Sigmoid colon (tissue), 6 donors: ENCODE measurements at regions not wholly inside any gene's neighbourhood (a gene's known extent, or its start where the extent isn't known, plus 50 kb on each side); places are given as distances from the start of the nearest gene placed in this dataset.

Experiments
- DNase-seq: peaks from one replicate; pipeline ENCODE4 v3.0.0-alpha.2; 2019
- H3K27ac ChIP-seq, 4 donors: fragments of 200-600 bp; sonication (generic); one replicate each; pipeline ENCODE4 v1.5.1; 2016 to 2019; ENCODE audit warnings: mild to moderate bottlenecking in 1 of 4
- H3K27me3 ChIP-seq, 3 donors: fragments of 200-600 bp; sonication (generic); one replicate each; pipeline ENCODE4 v1.5.1; 2019; ENCODE audit warnings: mild to moderate bottlenecking in 1 of 3
- H3K36me3 ChIP-seq, 4 donors: fragments of 200-600 bp; sonication (generic); one replicate each; pipeline ENCODE4 v1.5.1; 2016 to 2019
- H3K4me1 ChIP-seq, 4 donors: fragments of 200-600 bp; sonication (generic); one replicate each; pipeline ENCODE4 v1.5.1; 2017 to 2019
- H3K4me3 ChIP-seq, 4 donors: fragments of 200-600 bp; sonication (generic); one replicate each; pipeline ENCODE4 v1.5.1; 2017 to 2019; ENCODE audit warnings: mild to moderate bottlenecking in 2 of 4, moderate library complexity in 1 of 4
- H3K9me3 ChIP-seq, 4 donors: fragments of 200-600 bp in 3 of 4; sonication (generic) in 3 of 4; one replicate each; pipeline versions ENCODE4 v1.5.1 to v1.6.1; 2013 to 2019
- EP300 ChIP-seq, 4 donors: sonication (generic); formaldehyde crosslinking; IDR thresholded peaks; one replicate each; pipeline ENCODE4 v1.6.1; 2017; ENCODE audit warnings: antibody characterized with exemption in 4 of 4
- POLR2A ChIP-seq, 2 donors: fragments of 450-650 bp; IDR thresholded peaks; one replicate each; pipeline ENCODE4 v1.6.1; 2016; ENCODE audit warnings: antibody characterized with exemption in 2 of 2, mild to moderate bottlenecking in 2 of 2, moderate library complexity in 2 of 2
- POLR2AphosphoS5 ChIP-seq, 4 donors: sonication (generic); formaldehyde crosslinking; IDR thresholded peaks; one replicate each; pipeline ENCODE4 v1.6.1; 2017; ENCODE audit warnings: antibody characterized with exemption in 4 of 4
- WGBS, 2 donors: extraction: QIAGEN DNeasy Blood & Tissue Kit; methylation state at CpG; one replicate each; pipeline ENCODE4 v1.1.7; 2013; 5-methylcytosine and 5-hydroxymethylcytosine counted together
- intact Hi-C: fragments of 100-400 bp; cut with DNase I; formaldehyde crosslinking; loops from one replicate; pipeline ENCODE4 v1.15.1; 2023
- TF ChIP-seq, protein P1 (sequence below), 4 experiments: fragments of 450-650 bp in 3 of 4; fragments of 200-600 bp in 1 of 4; IDR thresholded peaks; one replicate each; pipeline ENCODE4 v1.5.1; 2016 to 2019; ENCODE audit warnings: antibody characterized with exemption in 4 of 4, mild to moderate bottlenecking in 3 of 4, moderate library complexity in 2 of 4
- donor health status: healthy with polysubstance abuse.
- donor health status: healthy.

DNA sequence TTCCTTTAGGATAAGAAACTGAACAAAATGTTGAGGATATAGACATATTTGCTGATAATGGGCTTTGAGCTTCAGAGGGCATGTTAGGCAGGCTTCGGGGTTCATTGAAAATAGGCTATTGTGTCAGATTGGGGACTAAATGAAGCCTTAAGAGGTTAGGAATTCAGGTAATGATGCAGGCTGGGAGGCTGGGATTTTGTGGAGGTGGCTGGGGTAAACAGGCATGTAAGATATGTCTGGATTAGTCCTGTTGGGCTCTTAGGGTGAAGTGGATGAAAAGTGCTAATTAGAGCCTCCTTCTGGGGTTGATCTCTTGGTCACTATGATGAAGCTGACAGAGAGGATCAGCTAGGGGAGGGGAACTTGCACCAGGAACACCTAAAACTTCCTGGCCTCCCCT, 80.2 kb upstream of the ESX1 start:
- H3K9me3 ChIP-seq = no peaks in the 10 kb centered on the region
- H3K36me3 ChIP-seq = no peaks in the 10 kb centered on the region
- TF ChIP-seq, protein P1, sequence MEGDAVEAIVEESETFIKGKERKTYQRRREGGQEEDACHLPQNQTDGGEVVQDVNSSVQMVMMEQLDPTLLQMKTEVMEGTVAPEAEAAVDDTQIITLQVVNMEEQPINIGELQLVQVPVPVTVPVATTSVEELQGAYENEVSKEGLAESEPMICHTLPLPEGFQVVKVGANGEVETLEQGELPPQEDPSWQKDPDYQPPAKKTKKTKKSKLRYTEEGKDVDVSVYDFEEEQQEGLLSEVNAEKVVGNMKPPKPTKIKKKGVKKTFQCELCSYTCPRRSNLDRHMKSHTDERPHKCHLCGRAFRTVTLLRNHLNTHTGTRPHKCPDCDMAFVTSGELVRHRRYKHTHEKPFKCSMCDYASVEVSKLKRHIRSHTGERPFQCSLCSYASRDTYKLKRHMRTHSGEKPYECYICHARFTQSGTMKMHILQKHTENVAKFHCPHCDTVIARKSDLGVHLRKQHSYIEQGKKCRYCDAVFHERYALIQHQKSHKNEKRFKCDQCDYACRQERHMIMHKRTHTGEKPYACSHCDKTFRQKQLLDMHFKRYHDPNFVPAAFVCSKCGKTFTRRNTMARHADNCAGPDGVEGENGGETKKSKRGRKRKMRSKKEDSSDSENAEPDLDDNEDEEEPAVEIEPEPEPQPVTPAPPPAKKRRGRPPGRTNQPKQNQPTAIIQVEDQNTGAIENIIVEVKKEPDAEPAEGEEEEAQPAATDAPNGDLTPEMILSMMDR (IDR thresholded peaks at IDR 0.05) = no peak
- no peak for TF ChIP-seq POLR2A (IDR thresholded peaks at IDR 0.05)
- no peak for TF ChIP-seq POLR2AphosphoS5 (IDR thresholded peaks at IDR 0.05)
- no peak for TF ChIP-seq EP300 (IDR thresholded peaks at IDR 0.05)
- H3K4me3 ChIP-seq = no peak overlapping the region
- intact Hi-C loops = no loop called here
- no peaks in the 10 kb centered on the region for H3K27me3 ChIP-seq
- H3K27ac ChIP-seq = no peak overlapping the region
- no peak for DNase-seq
- no peaks in the 10 kb centered on the region for H3K4me1 ChIP-seq
- WGBS, 2 donors = 85 to 93% methylated on average over 1 of the region's 1 CpG

DNA sequence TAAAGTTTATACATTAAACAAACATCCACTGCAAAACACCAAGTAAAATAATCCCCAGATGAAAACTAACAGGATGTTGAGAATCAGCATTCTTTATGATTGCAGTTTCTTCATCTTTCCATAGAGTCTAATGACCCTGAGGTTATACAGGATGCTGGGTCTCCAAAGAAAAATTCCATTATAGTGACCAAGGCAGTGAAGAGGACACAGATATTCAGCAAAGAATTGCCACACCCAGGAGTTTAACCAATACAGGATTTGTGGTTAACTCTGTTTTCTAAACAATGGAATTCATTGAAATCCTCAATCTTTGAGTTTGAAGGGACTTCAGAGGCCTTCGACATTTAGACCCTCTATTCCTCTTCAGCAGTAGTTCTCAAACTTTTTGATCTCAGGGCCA, 76.2 kb upstream of the ESX1 start:
- no peaks in the 10 kb centered on the region for H3K27me3 ChIP-seq
- intact Hi-C loops = no loop called here
- no peaks in the 10 kb centered on the region for H3K4me1 ChIP-seq
- DNase-seq = no peak
- no peak for TF ChIP-seq POLR2A (IDR thresholded peaks at IDR 0.05)
- no peak for TF ChIP-seq EP300 (IDR thresholded peaks at IDR 0.05)
- TF ChIP-seq, protein P1 (IDR thresholded peaks at IDR 0.05) = no peak
- TF ChIP-seq POLR2AphosphoS5 (IDR thresholded peaks at IDR 0.05) = no peak
- H3K36me3 ChIP-seq = no peaks in the 10 kb centered on the region
- WGBS, 2 donors = 81 to 90% methylated on average over 1 of the region's 1 CpG
- no peak overlapping the region for H3K27ac ChIP-seq
- no peaks in the 10 kb centered on the region for H3K9me3 ChIP-seq
- no peak overlapping the region for H3K4me3 ChIP-seq

- Histone ChIP-seq H3K4me3 (no peak overlapping the region), H3K9me3 (no peaks in the 10 kb centered on the region), H3K36me3 (no peaks in the 10 kb centered on the region), H3K27me3 (no peaks in the 10 kb centered on the region), H3K27ac (no peak overlapping the region), H3K4me1 (no peaks in the 10 kb centered on the region)
- no peak for DNase-seq
- 92 to 95% methylated on average over 7 of the region's 7 CpGs for WGBS, 2 donors
- TF ChIP-seq, protein P1 (IDR thresholded peaks at IDR 0.05) = no peak
- TF ChIP-seq POLR2A (IDR thresholded peaks at IDR 0.05) = no peak
- no peak for TF ChIP-seq POLR2AphosphoS5 (IDR thresholded peaks at IDR 0.05)
- no peak for TF ChIP-seq EP300 (IDR thresholded peaks at IDR 0.05)
- intact Hi-C loops = no loop called here
Measured at GRCh38 chrX:104329731-104330130, 75.0 kb upstream of the ESX1 start.

GRCh38 chrX:104325213-104325585, 70.5 kb upstream of the ESX1 start:
- intact Hi-C loops = no loop called here
- H3K9me3 ChIP-seq = no peaks in the 10 kb centered on the region
- TF ChIP-seq POLR2AphosphoS5 (IDR thresholded peaks at IDR 0.05) (no peak), POLR2A (IDR thresholded peaks at IDR 0.05) (no peak), EP300 (IDR thresholded peaks at IDR 0.05) (no peak)
- TF ChIP-seq, protein P1 (IDR thresholded peaks at IDR 0.05) = no peak
- WGBS, 2 donors = 85 to 86% methylated on average over 3 of the region's 3 CpGs
- H3K27ac ChIP-seq = no peak overlapping the region
- H3K4me1 ChIP-seq = no peaks in the 10 kb centered on the region
- H3K36me3 ChIP-seq = no peaks in the 10 kb centered on the region
- H3K27me3 ChIP-seq = no peaks in the 10 kb centered on the region
- no peak for DNase-seq
- H3K4me3 ChIP-seq = no peak overlapping the region

DNA sequence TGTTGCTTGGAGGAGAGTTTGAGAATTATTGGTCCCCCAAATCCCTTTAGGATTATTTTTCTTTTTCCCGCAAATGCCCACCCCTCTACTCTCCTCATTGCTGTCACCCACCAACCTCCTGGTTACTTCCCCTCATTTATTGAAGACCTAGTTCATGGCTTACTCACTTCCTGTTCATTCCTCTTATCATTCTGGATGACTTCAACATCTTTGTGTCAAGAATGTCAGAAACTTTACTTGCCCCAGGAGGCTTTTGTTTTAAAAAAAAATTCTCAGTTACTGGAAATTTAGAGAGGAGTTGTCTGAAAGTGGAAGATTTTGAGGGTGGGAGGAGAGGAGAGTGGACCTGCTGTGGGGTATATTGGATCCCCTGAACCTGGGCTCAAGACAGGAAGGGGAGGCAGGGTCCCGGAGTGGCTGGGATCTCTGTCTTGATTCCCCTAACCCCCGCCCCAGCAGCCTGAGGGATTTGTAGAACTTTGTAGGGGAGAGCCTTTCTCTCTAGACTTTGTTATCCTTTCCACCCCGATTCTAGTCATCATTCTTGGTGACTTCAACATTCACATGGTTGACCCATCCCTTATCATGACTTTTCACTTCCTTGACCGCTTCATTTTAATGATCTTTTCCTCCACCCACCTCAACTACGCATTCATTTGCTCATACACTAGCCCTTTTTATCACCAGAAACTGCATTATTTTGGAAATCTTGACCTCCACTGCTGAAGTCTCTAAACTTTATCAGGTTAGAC, 69.9 kb upstream of the ESX1 start:
- H3K36me3 ChIP-seq = no peaks in the 10 kb centered on the region
- TF ChIP-seq EP300 (IDR thresholded peaks at IDR 0.05) (no peak), POLR2A (IDR thresholded peaks at IDR 0.05) (no peak), POLR2AphosphoS5 (IDR thresholded peaks at IDR 0.05) (no peak)
- TF ChIP-seq, protein P1 (IDR thresholded peaks at IDR 0.05) = no peak
- no peak overlapping the region for H3K4me3 ChIP-seq
- DNase-seq = no peak
- intact Hi-C loops = no loop called here
- no peak overlapping the region for H3K27ac ChIP-seq
- no peaks in the 10 kb centered on the region for H3K27me3 ChIP-seq
- WGBS, 2 donors = 89 to 90% methylated on average over 6 of the region's 6 CpGs
- H3K9me3 ChIP-seq = no peaks in the 10 kb centered on the region
- no peaks in the 10 kb centered on the region for H3K4me1 ChIP-seq
